Mammary epithelial cell (primary cell): ENCODE measurements at regions not wholly inside any gene's neighbourhood (a gene's known extent, or its start where the extent isn't known, plus 50 kb on each side); places are given as distances from the start of the nearest gene placed in this dataset.

ENCODE experiments used
- EZH2 ChIP-seq: IDR thresholded peaks from 2 replicates; pipeline ENCODE4 v1.6.1; 2012; ENCODE audit warnings: low read length, inconsistent platforms, borderline replicate concordance
- TF ChIP-seq, protein P1 (sequence below), 2 donors: IDR thresholded peaks in 1 of 2; conservative IDR thresholded peaks in 1 of 2; 2 replicates each; pipeline ENCODE4 v1.5.1; 2011 to 2012; ENCODE audit warnings: inconsistent platforms in 2 of 2, low read length in 2 of 2, mild to moderate bottlenecking in 2 of 2, control low read depth in 1 of 2, low read depth in 1 of 2; ENCODE audit not compliant: insufficient read depth in 1 of 2; ENCODE audit errors: extremely low read depth in 1 of 2

DNA sequence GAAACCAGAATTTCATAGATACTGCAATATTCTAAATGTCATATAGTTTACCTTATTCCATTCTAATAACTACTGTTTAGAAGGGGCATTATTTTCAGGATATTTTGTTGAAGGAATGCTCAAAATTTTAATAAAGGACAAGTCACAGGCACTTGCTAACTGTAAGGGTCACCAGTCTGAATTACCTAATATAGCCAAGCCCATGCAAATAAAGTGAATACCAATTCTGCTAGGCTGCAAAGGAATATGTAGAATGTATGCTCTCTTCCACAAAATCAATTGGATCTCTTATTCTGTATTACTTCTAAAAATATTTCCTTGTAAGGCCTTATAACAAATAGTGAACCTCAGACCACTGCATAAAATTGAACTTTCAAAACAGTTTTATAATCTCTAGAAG lies 52.3 kb upstream of the FAT4 start:
- TF ChIP-seq, protein P1, sequence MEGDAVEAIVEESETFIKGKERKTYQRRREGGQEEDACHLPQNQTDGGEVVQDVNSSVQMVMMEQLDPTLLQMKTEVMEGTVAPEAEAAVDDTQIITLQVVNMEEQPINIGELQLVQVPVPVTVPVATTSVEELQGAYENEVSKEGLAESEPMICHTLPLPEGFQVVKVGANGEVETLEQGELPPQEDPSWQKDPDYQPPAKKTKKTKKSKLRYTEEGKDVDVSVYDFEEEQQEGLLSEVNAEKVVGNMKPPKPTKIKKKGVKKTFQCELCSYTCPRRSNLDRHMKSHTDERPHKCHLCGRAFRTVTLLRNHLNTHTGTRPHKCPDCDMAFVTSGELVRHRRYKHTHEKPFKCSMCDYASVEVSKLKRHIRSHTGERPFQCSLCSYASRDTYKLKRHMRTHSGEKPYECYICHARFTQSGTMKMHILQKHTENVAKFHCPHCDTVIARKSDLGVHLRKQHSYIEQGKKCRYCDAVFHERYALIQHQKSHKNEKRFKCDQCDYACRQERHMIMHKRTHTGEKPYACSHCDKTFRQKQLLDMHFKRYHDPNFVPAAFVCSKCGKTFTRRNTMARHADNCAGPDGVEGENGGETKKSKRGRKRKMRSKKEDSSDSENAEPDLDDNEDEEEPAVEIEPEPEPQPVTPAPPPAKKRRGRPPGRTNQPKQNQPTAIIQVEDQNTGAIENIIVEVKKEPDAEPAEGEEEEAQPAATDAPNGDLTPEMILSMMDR (conservative IDR thresholded peaks at IDR 0.05 in 1 of 2, IDR thresholded peaks at IDR 0.05 in 1 of 2; ENCODE audit: extremely low read depth in 1 of 2, insufficient read depth in 1 of 2, low read depth in 1 of 2, low read length in 2 of 2): no peak
- TF ChIP-seq EZH2: no peak
